NCI-H446 treated with DMSO at 0.1 percent for 48 hours (cell line): ENCODE measurements at regions not wholly inside any gene's neighbourhood (a gene's known extent, or its start where the extent isn't known, plus 50 kb on each side); places are given as distances from the start of the nearest gene placed in this dataset.
"Not testable (repeated sequence)": the region's sequence is repeated elsewhere in the genome, so short reads cannot be mapped to it uniquely, and the experiment has no call there.

ENCODE experiments used
- DNase-seq: peaks from one replicate; lab custom pipeline; 2025; lab: John Stamatoyannopoulos, UW

DNA sequence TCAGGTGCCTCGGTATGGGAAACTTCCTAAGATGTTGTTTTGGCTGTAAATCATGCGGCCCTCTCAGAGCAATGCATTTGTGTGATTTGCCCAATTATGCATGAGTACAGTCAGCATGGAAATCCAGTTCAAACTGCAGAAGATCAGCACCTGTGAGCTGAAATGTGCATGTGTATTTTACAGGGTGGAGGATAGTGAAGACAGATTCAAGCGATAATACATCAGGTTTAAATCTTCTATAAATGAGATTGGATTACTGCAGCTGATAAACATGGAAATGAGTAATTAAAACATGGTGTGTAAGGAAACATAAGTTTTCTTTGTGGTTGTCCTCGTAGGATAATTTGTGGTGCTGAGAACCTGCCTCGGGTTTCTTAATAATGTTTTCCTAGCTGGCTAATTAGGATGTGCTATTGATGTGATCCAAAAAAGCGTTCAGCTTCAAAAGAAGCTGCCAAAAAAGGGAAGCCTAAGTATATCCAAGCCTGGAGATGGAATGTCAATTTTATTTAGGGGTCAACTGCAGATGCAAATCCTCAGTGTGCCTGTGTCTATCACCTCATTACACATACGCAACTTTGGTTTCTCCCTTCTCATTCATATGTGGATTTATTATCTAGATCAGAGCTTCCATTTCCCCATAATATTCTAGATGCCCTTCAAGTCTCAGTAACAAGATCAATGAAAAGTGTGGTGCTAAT, 117.1 kb upstream of the CCDC28A start:
- DNase-seq: peak; percentile 6

DNA sequence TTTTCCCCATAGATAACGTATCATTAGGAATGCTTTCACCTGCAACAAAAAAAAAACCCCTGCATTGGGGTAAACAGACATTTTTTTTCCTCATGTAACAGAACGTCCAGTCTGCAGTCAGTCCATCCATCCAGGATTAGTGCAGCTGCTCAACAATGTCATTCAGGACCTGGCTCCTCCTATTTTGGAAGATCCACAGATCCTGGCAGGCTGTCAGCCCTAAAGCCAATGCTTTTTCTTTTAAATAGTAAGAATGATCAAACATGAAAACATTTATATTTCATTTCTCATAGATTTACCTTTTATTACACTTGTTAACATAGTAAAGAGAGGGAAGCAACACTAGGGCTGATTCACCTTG, 116.5 kb upstream of the CCDC28A start:
- DNase-seq: peak; percentile 27

DNA sequence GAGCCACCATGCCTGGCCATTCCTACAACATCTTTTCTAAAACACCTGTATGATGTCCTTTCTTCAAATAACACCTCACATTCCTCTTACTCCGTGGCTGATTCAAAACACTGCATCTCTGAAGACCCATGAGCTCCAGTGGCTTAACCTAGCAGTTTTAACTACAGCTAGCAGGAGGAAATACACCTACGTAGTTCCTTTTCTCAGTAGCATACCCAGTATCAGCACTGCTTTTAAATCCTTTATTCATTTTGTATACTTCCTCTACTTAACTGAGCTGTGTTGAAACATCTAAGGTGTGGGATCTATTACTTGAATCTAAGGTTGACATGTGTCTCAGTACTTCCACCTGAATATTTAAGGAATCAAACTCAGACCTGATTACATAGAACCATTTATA, 113.6 kb upstream of the CCDC28A start:
- no peak for DNase-seq

DNA sequence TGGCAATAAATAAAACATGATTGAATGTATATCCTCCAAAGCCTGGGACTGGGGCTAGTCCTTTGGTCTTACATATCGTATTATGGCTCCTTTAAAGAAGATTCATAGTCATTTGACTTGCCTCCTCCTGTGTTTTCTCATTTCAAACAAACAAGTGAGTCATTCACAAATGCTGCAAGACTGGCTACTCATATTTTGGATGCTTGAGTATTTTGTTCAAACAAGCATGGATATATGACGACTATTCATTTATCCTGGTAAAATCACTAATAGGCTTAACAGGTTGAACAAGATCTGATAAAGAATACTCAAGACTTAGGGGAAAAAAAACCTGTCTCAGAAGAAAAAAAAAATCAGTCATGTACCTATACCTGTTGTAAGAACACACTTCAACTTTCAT, 111.1 kb upstream of the CCDC28A start:
- DNase-seq: no peak

DNA sequence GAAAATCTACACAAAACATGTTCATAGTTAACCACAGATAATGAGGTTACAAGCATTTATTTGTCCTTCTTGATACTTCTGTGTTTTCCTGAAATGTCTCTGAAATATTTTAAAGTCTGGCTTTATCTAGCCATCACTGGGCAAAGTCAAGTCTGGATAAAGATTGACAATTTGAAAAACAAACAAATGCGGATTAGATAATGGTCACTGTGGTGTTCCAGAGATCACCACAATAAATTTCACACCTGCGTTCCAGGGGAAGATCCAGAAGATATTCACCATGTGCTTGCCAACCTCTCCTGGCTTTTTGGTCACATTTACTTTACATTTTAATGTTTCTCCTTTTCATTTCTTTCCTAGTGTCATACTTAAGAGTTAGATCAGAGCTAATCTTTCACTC, 109.7 kb upstream of the CCDC28A start:
- no peak for DNase-seq

DNA sequence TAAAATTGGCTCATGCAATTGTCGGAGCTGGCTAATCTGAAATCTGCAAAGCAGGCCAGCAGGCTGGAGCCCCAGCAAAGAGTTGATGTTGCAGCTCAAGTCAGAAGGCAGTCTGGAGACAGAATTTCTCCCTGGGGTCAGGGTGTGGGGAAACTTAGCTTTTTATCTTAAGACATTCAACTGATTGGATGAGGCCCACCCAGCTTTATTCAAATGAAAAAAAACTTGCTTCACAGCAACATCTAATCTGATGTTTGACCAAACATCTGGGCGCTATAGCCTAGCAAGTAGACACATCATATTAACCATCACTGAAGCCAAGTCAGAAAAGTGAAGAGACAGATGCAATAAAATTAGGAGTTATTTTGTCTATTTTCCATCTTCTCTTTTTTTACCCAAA, 108.8 kb upstream of the CCDC28A start:
- DNase-seq: no peak

DNA sequence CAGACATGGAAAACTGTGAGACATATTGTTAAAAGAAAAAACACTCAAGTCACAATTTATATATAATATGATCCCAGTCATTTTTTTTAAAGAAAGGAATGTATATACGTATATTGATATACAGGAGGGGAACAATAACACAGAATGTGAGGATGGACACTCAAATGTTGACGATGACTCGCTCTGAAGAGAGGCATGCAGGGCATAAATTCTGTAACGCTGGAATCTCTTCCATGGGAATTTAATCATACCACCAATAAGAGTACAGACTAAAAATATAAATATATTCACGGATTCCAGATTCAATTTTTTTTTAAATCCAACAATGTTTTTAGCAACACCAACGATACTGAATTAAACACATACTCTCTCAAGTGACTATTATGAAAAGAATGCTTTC, 106.9 kb upstream of the CCDC28A start:
- no peak for DNase-seq

DNA sequence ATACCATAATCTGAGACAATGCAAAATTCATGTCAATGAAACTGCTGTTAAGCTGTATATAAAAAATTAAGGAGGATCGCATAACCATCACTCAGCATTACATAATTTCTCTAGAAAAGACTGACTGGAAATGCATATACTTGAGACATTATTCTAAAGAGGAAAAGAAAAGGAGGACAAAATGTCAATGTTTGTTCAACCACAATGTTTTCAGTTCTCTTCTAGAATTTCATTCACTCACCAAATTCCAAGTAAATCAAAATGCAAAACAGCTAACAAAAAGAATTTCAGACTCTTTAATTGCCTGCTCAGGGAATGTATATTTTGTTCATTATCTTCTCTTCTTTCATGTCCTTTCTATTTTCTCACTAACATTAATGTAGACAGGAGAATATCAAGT, 106.2 kb upstream of the CCDC28A start:
- DNase-seq: no peak

DNA sequence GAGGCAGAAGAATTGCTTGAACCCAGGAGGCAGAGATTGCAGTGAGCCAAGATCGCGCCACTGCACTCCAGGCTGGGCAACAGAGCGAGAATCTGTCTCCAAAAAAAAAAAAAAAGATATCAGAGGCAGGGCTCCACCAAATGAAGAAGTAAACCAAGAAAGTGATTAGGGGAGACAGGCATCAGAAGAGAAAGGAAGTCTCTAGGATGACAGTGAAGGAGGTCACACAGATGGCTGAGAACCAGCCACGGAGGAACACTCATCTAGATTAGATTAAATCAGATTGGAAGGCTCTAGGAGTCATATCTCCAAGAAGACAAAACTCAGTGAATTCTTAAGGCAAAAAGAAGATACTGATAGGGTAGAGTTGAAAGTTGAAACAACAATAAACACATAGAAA, 102.2 kb upstream of the CCDC28A start:
- DNase-seq: no peak

DNA sequence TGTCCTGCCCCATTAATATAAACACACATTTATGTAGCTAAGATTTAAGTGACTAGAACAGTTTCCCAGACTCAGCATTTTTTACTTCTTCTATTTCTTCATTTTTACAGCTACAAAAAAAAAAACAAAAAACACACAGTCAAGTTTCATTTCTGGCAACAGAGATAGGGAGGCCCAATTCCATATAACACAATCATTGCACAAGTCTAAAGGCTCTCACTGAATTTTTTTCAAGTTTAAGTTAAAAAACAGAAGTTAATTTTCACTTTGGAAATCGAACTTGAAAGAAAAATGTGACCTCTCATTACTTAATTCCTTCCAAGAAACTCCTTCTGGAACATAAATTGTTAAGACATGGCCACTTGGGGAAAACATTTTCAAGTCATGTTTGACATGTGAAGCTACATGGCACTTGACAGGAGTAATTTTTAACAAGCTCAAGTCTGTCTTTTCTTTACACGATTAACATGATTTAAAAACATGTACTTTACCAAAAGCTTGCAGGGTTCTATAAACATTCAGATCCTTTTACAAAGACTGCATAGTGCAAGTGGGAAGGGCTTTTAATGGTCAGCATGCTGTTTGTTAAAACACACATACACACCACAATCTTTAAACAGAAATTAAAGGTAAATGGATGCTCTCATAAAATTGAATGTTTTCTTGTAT, 100.1 kb upstream of the CCDC28A start:
- DNase-seq: no peak

DNA sequence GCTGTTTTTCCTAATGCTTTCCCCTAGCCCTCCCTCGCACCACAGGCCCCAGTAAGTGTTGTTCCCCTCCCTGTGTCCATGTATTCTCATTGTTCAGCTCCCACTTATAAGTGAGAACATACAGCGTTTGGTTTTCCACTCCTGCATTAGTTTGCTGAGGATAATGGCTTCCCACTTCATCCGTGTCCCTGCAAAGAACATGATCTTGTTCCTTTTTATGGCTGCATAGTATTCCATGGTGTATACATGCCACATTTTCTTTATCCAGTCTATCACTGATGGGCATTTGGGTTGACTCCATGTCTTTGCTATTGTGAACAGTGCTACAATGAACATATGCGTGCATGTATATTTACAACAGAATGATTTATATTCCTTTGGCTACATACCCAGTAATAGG, 99.1 kb upstream of the CCDC28A start:
- not testable (repeated sequence) for DNase-seq

DNA sequence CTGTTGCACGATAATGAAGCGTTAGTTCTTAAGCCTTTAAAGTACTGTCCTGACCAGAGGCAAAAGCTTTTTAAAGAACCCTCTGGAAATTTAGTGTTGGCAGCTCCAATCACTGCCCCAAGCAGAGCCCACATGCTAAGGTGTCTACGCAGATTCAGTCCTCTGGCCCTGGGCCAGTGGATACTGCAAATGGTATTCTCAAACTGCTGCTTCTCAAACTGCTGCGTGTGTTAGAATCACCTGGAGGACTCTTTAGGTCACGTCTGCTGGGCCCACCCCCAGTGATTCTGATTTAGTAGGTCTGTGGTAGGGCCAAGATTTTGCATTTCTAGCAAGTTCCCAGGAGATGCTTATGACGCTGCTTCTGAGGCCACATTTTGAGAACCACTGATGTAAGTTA, 96.0 kb upstream of the CCDC28A start:
- DNase-seq: no peak

DNA sequence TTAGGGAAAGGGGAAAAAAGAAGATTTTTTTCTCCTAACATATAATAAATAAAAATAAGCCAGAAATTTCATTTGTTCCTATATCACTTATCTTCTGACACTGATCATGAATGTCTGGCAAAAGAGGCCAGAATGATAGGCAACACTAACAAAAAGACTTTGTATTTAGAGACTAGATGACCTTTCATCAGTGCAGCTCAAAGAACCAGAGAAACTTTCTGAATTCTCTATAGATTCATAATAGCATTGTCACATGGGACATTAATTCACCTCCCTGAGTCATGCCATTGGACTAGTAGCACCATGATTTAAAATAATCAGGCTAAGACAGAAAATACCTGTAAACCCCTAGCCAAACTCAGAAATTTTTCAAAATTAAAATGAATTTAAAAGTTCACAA, 95.4 kb upstream of the CCDC28A start:
- DNase-seq: no peak

DNA sequence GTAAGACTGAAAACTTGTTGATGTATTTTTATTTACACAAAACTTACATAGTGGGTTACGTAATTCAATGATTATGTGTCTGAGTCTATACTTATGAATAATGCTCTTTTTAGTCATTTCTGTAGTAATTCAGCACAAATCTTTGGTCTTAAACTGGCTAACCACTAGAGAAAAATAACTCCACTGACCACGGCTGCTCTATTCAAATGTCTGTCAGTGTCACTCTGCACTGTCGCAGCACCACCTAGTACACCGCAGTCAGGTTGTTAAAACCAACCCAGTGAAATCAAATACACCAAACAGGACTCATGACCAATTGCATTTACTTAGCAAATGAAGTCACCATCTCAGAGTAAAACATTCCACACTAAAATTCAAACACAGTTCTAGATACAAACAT, 93.5 kb upstream of the CCDC28A start:
- no peak for DNase-seq

DNA sequence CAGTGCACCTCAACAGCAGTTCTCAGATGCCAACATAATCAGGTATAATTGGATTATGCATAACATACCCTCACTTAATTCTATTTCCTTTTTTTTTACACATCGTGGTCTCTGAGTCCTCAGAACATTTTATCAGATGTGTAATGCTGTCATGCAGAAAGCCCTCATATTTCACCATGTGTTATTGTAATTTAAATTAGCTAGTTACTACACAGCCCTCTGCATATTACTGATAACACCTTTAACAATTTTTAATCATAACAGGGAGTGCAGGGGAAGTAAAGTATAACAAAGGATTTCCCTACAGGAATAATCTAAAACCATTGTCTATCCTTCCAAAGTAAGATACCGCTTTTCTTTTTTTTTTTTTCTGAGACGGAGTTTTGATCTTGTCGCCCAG, 91.9 kb upstream of the CCDC28A start:
- DNase-seq: no peak

DNA sequence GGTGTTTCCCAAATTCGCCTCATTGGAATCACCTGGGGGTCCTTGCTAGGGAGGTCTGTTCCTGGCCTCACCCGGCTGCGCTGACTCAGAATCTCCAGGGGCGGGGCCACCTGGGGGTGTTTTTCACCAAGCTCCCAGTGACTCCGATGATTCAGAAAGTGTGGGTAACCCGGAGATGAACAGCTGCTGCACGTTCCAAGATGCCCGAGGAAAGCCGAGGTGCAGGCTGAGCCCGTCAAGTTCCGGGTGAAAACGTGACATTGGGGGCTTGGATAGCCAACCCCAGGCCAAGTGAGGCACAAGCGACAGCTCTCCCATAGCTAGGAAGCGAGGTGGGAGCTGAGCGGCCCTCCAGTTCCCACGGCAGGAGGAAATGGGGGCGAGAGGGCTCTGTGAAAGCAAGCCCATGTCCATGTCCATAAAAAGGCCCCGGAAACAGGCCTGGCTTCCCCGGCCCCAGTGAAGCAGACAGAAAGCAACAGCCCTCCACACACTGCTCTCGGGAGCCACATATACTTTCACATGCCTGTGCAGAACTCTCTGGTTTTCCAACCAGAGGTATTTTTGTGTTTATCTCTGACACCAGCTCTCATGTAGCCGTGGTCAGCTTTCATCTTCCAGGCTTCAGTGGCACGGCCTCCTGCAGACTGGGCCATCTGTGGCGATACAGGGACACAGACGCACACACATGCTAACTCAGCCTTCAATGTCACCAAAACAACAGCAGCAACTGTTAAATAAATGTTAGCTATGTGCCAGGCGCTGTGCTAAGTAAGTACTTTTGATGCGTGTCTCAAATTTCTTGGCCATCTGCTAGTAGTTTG, 90.7 kb upstream of the CCDC28A start:
- peak; percentile 77 for DNase-seq

DNA sequence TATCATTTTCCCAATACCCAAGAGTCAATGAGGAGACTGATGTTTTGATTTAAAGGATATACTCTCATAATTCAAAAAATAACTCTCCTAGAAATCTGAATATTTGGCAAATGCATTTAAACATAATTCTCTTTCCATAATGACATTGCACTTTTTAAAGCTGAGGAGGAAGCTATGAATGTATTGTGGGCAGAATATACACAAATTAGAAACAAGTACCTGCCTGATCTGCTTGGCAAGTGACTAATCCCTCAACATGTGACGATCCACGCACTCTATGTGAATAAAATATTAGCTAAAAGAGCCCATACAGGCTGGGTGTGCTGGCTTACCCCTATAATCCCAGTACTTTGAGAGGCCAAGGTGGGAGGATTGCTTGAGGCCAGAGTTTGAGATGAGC, 88.3 kb upstream of the CCDC28A start:
- no peak for DNase-seq

DNA sequence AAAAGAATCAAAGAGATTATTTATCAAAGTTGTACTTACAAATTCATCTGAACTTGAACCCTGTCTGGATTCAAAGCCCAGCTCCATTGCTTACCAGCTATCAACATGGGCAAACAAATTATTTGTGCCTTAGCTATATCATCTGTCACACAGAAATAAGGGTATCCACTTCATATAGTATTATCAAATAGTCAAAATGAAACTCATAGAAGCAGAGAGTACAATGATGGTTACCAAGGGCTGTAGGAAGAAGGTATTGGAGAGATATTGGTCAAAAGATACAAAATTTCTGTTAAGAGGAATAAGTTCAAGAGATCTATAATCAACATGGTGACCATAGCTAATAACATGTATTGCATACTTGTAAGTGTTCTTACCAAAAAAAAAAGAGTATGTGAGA, 87.8 kb upstream of the CCDC28A start:
- no peak for DNase-seq

DNA sequence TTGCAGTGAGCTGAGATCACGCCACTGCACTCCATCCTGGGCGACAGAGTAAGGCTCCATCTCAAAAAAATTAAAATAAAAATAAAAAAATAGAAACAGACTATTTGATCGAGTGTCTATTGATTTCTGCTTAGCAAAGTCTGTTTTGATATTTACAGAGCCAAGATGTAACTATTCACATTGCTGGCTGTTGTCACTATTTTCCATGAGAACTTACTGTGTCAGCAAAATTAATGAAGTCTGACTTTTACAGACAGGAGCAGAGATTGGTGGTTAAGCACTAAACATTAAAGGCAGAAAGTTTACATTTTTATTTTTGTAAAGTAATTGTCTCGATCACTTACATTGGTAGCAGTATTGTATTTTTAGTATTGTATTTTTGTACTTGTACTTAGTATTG, 85.0 kb upstream of the CCDC28A start:
- no peak for DNase-seq

DNA sequence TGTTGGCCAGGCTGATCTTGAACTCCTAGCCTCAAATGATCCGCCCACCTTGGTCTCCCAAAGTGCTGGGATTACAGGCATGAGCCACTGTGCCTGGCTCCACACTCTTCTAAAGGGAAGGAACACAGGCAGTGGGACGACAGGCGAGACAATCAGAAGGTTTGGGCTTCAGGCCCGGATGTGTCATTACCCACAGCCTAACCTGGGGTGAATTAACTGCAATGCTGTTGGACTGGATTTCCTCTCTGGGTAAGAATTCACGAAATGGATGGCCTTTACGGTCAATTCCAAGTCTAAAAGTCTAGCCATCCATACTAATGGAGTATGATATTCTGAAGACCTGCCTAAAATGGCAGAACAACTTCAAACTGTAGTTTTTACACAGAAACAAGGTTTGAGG, 83.7 kb upstream of the CCDC28A start:
- DNase-seq: no peak

DNA sequence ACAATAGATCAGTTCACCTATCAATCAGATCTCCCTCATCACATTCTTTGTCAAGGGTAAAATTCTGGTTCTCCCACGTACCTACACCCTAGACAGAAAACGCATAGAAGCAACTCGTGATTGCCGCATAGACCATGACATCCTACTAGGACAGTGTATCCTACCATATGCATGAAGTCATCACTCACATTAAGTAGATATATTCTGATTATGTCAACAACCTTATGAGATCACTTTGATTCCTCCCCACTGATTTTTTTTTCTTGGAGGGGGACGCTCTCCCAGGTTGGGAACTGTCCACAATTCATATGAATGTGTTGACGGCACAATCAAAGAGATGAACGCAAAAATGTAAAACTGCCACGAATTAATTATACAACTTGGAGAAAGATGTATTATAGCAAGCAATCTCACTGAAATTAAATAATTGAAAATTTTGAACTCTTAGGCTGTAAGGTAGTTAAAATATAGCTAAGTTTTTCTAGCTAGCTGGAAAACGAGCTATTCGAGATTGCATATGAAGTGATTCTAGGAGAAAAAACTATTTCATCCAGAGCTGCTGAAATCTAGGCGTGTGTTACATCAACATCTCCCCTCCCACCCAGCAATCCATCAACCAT, 82.5 kb upstream of the CCDC28A start:
- DNase-seq: no peak

DNA sequence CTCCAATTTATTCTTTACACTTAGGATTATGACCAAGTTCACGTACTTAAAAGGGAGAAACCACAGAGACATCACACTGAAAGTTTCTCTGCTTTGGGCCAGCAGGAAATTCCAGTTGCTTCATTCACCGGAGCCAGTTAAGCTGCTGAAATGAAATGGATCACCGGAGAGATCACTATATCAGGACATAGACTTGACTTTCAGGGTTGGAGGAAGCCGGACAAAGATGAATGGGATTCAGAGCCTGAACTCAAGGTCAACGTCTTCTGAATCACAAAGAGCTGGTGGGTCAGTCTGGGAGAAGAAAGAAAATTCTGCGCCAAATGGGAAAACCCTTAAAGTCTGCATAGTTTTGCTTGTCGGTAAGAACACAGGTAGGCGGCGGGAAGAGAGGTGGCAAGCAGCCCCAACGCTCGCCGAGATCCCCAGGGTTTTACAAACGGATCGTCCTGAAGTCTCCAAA, 81.9 kb upstream of the CCDC28A start:
- no peak for DNase-seq
